ENCODE measurements at regions not wholly inside any gene's neighbourhood (a gene's known extent, or its start where the extent isn't known, plus 50 kb on each side); places are given as distances from the start of the nearest gene placed in this dataset.

DNA sequence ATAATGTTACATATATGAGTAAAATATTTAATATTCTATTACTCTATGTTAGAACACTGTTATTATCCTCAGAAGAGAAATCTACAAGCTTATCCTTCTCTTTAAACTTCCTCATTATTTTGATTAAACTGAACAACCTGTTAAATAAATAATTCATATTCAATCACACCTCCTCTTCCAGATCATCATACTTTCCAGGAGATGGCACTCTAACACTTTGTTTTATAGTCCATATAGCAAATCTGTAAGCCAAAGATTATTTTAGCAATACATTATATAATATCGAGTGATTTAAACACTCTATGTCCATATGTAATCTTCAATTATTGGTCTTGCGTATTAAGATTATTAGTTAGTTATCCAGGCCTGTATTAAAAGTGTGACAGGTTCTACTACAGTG lies 694.1 kb downstream of the ANKRD7 start:
- Histone ChIP-seq H3K4me3 (ENCODE audit: control extremely low read depth in 1 of 5, extremely low read depth in 1 of 5, insufficient read depth in 1 of 5, low read depth in 2 of 5, low read length in 4 of 5) (no peak overlapping the region), H3K27ac (ENCODE audit: low read length in 2 of 2) (no peak overlapping the region), H3K79me2 (ENCODE audit: control insufficient read depth, insufficient read depth, low read length) (no peaks in the 10 kb centered on the region), H3K9me3 (ENCODE audit: control extremely low read depth in 1 of 3, control insufficient read depth in 2 of 3, insufficient read depth in 1 of 3, low read length in 2 of 3) (no peaks in the 10 kb centered on the region), H3K4me2 (replicated peaks; ENCODE audit: low read depth, low read length, poor library complexity, severe bottlenecking) (no peak overlapping the region), H4K20me1 (ENCODE audit: control insufficient read depth, insufficient read depth, low read length, poor library complexity, severe bottlenecking) (no peaks in the 10 kb centered on the region), H3K36me3 (replicated peaks in 1 of 2; ENCODE audit: control extremely low read depth in 1 of 2, control insufficient read depth in 1 of 2, extremely low read depth in 1 of 2, insufficient read depth in 2 of 2, low read length in 1 of 2) (no peaks in the 10 kb centered on the region), H3K4me1 (ENCODE audit: control insufficient read depth in 2 of 2, insufficient read depth in 2 of 2, low read length in 2 of 2) (no peaks in the 10 kb centered on the region), H2AFZ (ENCODE audit: insufficient read depth, low read depth, low read length, poor library complexity, severe bottlenecking) (no peak overlapping the region), H3K27me3 (replicated peaks in 1 of 4; ENCODE audit: control extremely low read depth in 1 of 4, control insufficient read depth in 3 of 4, insufficient read depth in 4 of 4, low read length in 3 of 4) (no peaks in the 10 kb centered on the region), H3K9ac (ENCODE audit: low read length) (no peak overlapping the region)
- TF ChIP-seq EZH2 (IDR thresholded peaks at IDR 0.05; ENCODE audit: borderline replicate concordance, insufficient read depth, low read depth, low read length, poor library complexity, severe bottlenecking): no peak
- TF ChIP-seq, protein P1, sequence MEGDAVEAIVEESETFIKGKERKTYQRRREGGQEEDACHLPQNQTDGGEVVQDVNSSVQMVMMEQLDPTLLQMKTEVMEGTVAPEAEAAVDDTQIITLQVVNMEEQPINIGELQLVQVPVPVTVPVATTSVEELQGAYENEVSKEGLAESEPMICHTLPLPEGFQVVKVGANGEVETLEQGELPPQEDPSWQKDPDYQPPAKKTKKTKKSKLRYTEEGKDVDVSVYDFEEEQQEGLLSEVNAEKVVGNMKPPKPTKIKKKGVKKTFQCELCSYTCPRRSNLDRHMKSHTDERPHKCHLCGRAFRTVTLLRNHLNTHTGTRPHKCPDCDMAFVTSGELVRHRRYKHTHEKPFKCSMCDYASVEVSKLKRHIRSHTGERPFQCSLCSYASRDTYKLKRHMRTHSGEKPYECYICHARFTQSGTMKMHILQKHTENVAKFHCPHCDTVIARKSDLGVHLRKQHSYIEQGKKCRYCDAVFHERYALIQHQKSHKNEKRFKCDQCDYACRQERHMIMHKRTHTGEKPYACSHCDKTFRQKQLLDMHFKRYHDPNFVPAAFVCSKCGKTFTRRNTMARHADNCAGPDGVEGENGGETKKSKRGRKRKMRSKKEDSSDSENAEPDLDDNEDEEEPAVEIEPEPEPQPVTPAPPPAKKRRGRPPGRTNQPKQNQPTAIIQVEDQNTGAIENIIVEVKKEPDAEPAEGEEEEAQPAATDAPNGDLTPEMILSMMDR (IDR thresholded peaks at IDR 0.05): no peak
- H3K4me1 Mint-ChIP-seq: no peaks in the 10 kb centered on the region
- intact Hi-C loops (cut with micrococcal nuclease): no loop called here
- no peaks in the 10 kb centered on the region for H3K9me3 Mint-ChIP-seq (ENCODE audit: insufficient read depth)
- H3K27me3 Mint-ChIP-seq: no peaks in the 10 kb centered on the region
- no peak overlapping the region for H3K4me3 Mint-ChIP-seq
- ChIA-PET POLR2A (no interaction called here), CTCF (no interaction called here)
- ATAC-seq (ENCODE audit: low read depth) (no peak), DNase-seq (no peak)
- no CpG with 5 or more reads among the region's 2 CpGs for WGBS (ENCODE audit: insufficient coverage)
- H3K27ac Mint-ChIP-seq: no peak overlapping the region

- H3K4me3 Mint-ChIP-seq: no peak overlapping the region
- WGBS (ENCODE audit: insufficient coverage): no CpG with 5 or more reads among the region's 1 CpG
- Histone ChIP-seq H3K27ac (ENCODE audit: low read length in 2 of 2) (no peak overlapping the region), H3K4me1 (ENCODE audit: control insufficient read depth in 2 of 2, insufficient read depth in 2 of 2, low read length in 2 of 2) (no peaks in the 10 kb centered on the region), H3K4me3 (ENCODE audit: control extremely low read depth in 1 of 5, extremely low read depth in 1 of 5, insufficient read depth in 1 of 5, low read depth in 2 of 5, low read length in 4 of 5) (no peak overlapping the region), H4K20me1 (ENCODE audit: control insufficient read depth, insufficient read depth, low read length, poor library complexity, severe bottlenecking) (no peaks in the 10 kb centered on the region), H3K4me2 (replicated peaks; ENCODE audit: low read depth, low read length, poor library complexity, severe bottlenecking) (no peak overlapping the region), H3K27me3 (replicated peaks in 1 of 4; ENCODE audit: control extremely low read depth in 1 of 4, control insufficient read depth in 3 of 4, insufficient read depth in 4 of 4, low read length in 3 of 4) (no peaks in the 10 kb centered on the region), H3K9ac (ENCODE audit: low read length) (no peak overlapping the region), H3K9me3 (ENCODE audit: control extremely low read depth in 1 of 3, control insufficient read depth in 2 of 3, insufficient read depth in 1 of 3, low read length in 2 of 3) (no peaks in the 10 kb centered on the region), H3K79me2 (ENCODE audit: control insufficient read depth, insufficient read depth, low read length) (no peaks in the 10 kb centered on the region), H3K36me3 (replicated peaks in 1 of 2; ENCODE audit: control extremely low read depth in 1 of 2, control insufficient read depth in 1 of 2, extremely low read depth in 1 of 2, insufficient read depth in 2 of 2, low read length in 1 of 2) (no peaks in the 10 kb centered on the region), H2AFZ (ENCODE audit: insufficient read depth, low read depth, low read length, poor library complexity, severe bottlenecking) (no peak overlapping the region)
- H3K27me3 Mint-ChIP-seq: no peaks in the 10 kb centered on the region
- TF ChIP-seq, protein P1 (IDR thresholded peaks at IDR 0.05): no peak
- TF ChIP-seq EZH2 (IDR thresholded peaks at IDR 0.05; ENCODE audit: borderline replicate concordance, insufficient read depth, low read depth, low read length, poor library complexity, severe bottlenecking): no peak
- no peak overlapping the region for H3K27ac Mint-ChIP-seq
- CTCF ChIA-PET: no interaction called here
- no peaks in the 10 kb centered on the region for H3K4me1 Mint-ChIP-seq
- POLR2A ChIA-PET: no interaction called here
- intact Hi-C loops (cut with micrococcal nuclease): no loop called here
- DNase-seq (no peak), ATAC-seq (ENCODE audit: low read depth) (no peak)
- H3K9me3 Mint-ChIP-seq (ENCODE audit: insufficient read depth): no peaks in the 10 kb centered on the region
Measured at GRCh38 chr7:118938845-118939244, 714.3 kb downstream of the ANKRD7 start.
